HL-60/S4 treated with phorbol 12-myristate 13-acetate at 8.2 ng/mL for 4 days and 3 days (cell line): ENCODE measurements at regions not wholly inside any gene's neighbourhood (a gene's known extent, or its start where the extent isn't known, plus 50 kb on each side); places are given as distances from the start of the nearest gene placed in this dataset.

Experiments used
- in situ Hi-C: fragments of 300-500 bp; cut with MboI; formaldehyde crosslinking; loops from 2 replicates; pipeline ENCODE4 v1.15.0; 2022; ENCODE audit warnings: low sequenced_read_pairs

- in situ Hi-C loops = no loop called here
Measured at GRCh38 chr6:169083508-169083874, 170.2 kb downstream of the THBS2 start.

- in situ Hi-C loops = no loop called here
Measured at GRCh38 chr6:169082817-169083507, 170.7 kb downstream of the THBS2 start.

- in situ Hi-C loops = no loop called here
Measured at GRCh38 chr6:169082093-169082492, 171.6 kb downstream of the THBS2 start.

- in situ Hi-C loops = no loop called here
Measured at GRCh38 chr6:169081248-169081647, 172.4 kb downstream of the THBS2 start.

GRCh38 chr6:169079650-169080049 is 174.0 kb downstream of the THBS2 start:
- in situ Hi-C loops = no loop called here

- in situ Hi-C loops = no loop called here
Measured at GRCh38 chr6:169078399-169079145, 175.1 kb downstream of the THBS2 start.

- in situ Hi-C loops = no loop called here
Measured at GRCh38 chr6:169075915-169076654, 177.6 kb downstream of the THBS2 start.

- in situ Hi-C loops = no loop called here
Measured at GRCh38 chr6:169075211-169075914, 178.3 kb downstream of the THBS2 start.

GRCh38 chr6:169074526-169074925 is 179.1 kb downstream of the THBS2 start:
- in situ Hi-C loops = no loop called here

- in situ Hi-C loops = no loop called here
Measured at GRCh38 chr6:169073311-169073710, 180.3 kb downstream of the THBS2 start.

- in situ Hi-C loops = no loop called here
Measured at GRCh38 chr6:169072127-169073042, 181.3 kb downstream of the THBS2 start.

- in situ Hi-C loops = no loop called here
Measured at GRCh38 chr6:169071394-169071793, 182.3 kb downstream of the THBS2 start.

- in situ Hi-C loops = no loop called here
Measured at GRCh38 chr6:169070506-169071176, 183.0 kb downstream of the THBS2 start.

- in situ Hi-C loops = no loop called here
Measured at GRCh38 chr6:169069356-169069755, 184.3 kb downstream of the THBS2 start.

GRCh38 chr6:169064194-169064593 is 189.5 kb downstream of the THBS2 start:
- in situ Hi-C loops = no loop called here

- in situ Hi-C loops = no loop called here
Measured at GRCh38 chr6:169062272-169062671, 191.4 kb downstream of the THBS2 start.

GRCh38 chr6:169058634-169059033 is 195.0 kb downstream of the THBS2 start:
- in situ Hi-C loops = no loop called here

- in situ Hi-C loops = no loop called here
Measured at GRCh38 chr6:169052462-169052861, 201.2 kb downstream of the THBS2 start.

- in situ Hi-C loops = no loop called here
Measured at GRCh38 chr6:169051371-169051770, 202.3 kb downstream of the THBS2 start.

GRCh38 chr6:169048865-169049205 is 204.8 kb downstream of the THBS2 start:
- in situ Hi-C loops = no loop called here
